SU-DHL-6 (cell line): ENCODE measurements at regions not wholly inside any gene's neighbourhood (a gene's known extent, or its start where the extent isn't known, plus 50 kb on each side); places are given as distances from the start of the nearest gene placed in this dataset.

Source experiments
- H2AFZ ChIP-seq: fragments of 200-600 bp; sonication (generic); 2 replicates; pipeline ENCODE4 v1.6.1; 2014; ENCODE audit warnings: low read depth, mild to moderate bottlenecking, moderate library complexity, mixed read lengths, antibody characterized with exemption, low read length; ENCODE audit not compliant: severe bottlenecking
- H3F3A ChIP-seq: fragments of 200-600 bp; shearing (Covaris generic); 2 replicates; pipeline ENCODE4 v1.6.0; 2016; ENCODE audit warnings: antibody characterized with exemption, mild to moderate bottlenecking; ENCODE audit not compliant: insufficient read depth
- H3K27ac ChIP-seq: fragments of 200-600 bp; sonication (generic); 2 replicates; pipeline ENCODE4 v1.5.1; 2016; ENCODE audit warnings: low read depth, mild to moderate bottlenecking, low read length, moderate library complexity, mixed read lengths
- H3K27me3 ChIP-seq: fragments of 200-600 bp; sonication (generic), shearing (Covaris generic); 2 replicates; pipeline ENCODE4 v1.6.0; 2014; ENCODE audit warnings: mild to moderate bottlenecking, low read length
- H3K36me3 ChIP-seq: fragments of 200-600 bp; sonication (generic); 2 replicates; pipeline ENCODE4 v1.6.1; 2014; ENCODE audit warnings: mild to moderate bottlenecking, low read length, mixed read lengths
- H3K4me2 ChIP-seq: fragments of 300-600, 200-600 bp; shearing (Covaris generic), sonication (generic); 2 replicates; pipeline ENCODE4 v1.6.0; 2014; ENCODE audit warnings: low read length, low read depth, mild to moderate bottlenecking; ENCODE audit not compliant: poor library complexity, severe bottlenecking
- H3K4me3 ChIP-seq: fragments of 200-600 bp; sonication (generic); 2 replicates; pipeline ENCODE4 v1.5.1; 2014; ENCODE audit warnings: antibody characterized with exemption, low read length, mild to moderate bottlenecking, mixed read lengths; ENCODE audit not compliant: insufficient read depth, poor library complexity, severe bottlenecking
- H3K79me2 ChIP-seq: fragments of 200-600 bp; sonication (generic); 2 replicates; pipeline ENCODE4 v1.6.1; 2014; ENCODE audit warnings: mild to moderate bottlenecking, low read length, moderate library complexity; ENCODE audit not compliant: insufficient read depth
- H3K9ac ChIP-seq: fragments of 200-600 bp; sonication (generic); 2 replicates; pipeline ENCODE4 v1.7.0; 2014; ENCODE audit warnings: mild to moderate bottlenecking, low read length
- H3K9me2 ChIP-seq: fragments of 200-600 bp; sonication (generic); replicated peaks from 2 replicates; pipeline ENCODE4 v1.6.1; 2014; ENCODE audit warnings: low read length; ENCODE audit not compliant: insufficient read depth
- H3K9me3 ChIP-seq: fragments of 200-600 bp; sonication (generic); 2 replicates; pipeline ENCODE4 v1.6.1; 2014; ENCODE audit warnings: low read length, mixed read lengths; ENCODE audit not compliant: insufficient read depth
- H4K20me1 ChIP-seq: fragments of 200-600 bp; sonication (generic); 2 replicates; pipeline ENCODE4 v1.6.1; 2014; ENCODE audit warnings: low read depth, mild to moderate bottlenecking, antibody characterized with exemption, low read length, moderate library complexity, mixed read lengths
- CTCF ChIP-seq: fragments of 200-600 bp; sonication (generic); IDR thresholded peaks from one replicate; pipeline ENCODE4 v1.5.1; 2017; ENCODE audit warnings: antibody characterized with exemption, mild to moderate bottlenecking, low read length, moderate library complexity; ENCODE audit not compliant: insufficient read depth, poor library complexity, severe bottlenecking
- EZH2phosphoT487 ChIP-seq: fragments of 200-600 bp; sonication (generic), shearing (Covaris generic); conservative IDR thresholded peaks from 2 replicates; pipeline ENCODE4 v1.6.1; 2018; ENCODE audit warnings: mild to moderate bottlenecking, antibody characterized with exemption, low read length, moderate library complexity, mixed read lengths

GRCh38 chr5:96067894-96068614 is 106.4 kb upstream of the ELL2 start:
- Histone ChIP-seq H4K20me1 (no peaks in the 10 kb centered on the region), H3K4me2 (no peak overlapping the region), H3K9me2 (no peaks in the 10 kb centered on the region), H3F3A (no peaks in the 10 kb centered on the region), H3K4me3 (no peak overlapping the region), H3K79me2 (no peaks in the 10 kb centered on the region), H3K36me3 (no peaks in the 10 kb centered on the region), H3K9ac (no peak overlapping the region), H3K27ac (no peak overlapping the region), H3K27me3 (no peaks in the 10 kb centered on the region), H3K9me3 (no peaks in the 10 kb centered on the region), H2AFZ (no peak overlapping the region)
- no peak for TF ChIP-seq EZH2phosphoT487
- no peak for TF ChIP-seq CTCF

GRCh38 chr5:96067251-96067650 is 105.6 kb upstream of the ELL2 start:
- H3K79me2 ChIP-seq = no peaks in the 10 kb centered on the region
- no peak for TF ChIP-seq EZH2phosphoT487
- no peak for TF ChIP-seq CTCF

GRCh38 chr5:96066386-96066719 is 104.7 kb upstream of the ELL2 start:
- Histone ChIP-seq H3K27me3 (no peaks in the 10 kb centered on the region), H3K4me3 (no peak overlapping the region), H3K9me3 (no peaks in the 10 kb centered on the region), H3K27ac (no peak overlapping the region), H2AFZ (no peak overlapping the region), H4K20me1 (no peaks in the 10 kb centered on the region), H3K9ac (no peak overlapping the region), H3K36me3 (no peaks in the 10 kb centered on the region), H3K9me2 (no peaks in the 10 kb centered on the region), H3F3A (no peaks in the 10 kb centered on the region), H3K79me2 (no peaks in the 10 kb centered on the region), H3K4me2 (no peak overlapping the region)
- TF ChIP-seq EZH2phosphoT487 = no peak
- TF ChIP-seq CTCF = no peak

More at GRCh38 chr5:96067251-96067650, 105.6 kb upstream of the ELL2 start:
- Histone ChIP-seq H3F3A (no peaks in the 10 kb centered on the region), H4K20me1 (no peaks in the 10 kb centered on the region), H3K27ac (no peak overlapping the region), H3K4me2 (no peak overlapping the region), H2AFZ (no peak overlapping the region), H3K27me3 (no peaks in the 10 kb centered on the region), H3K9ac (no peak overlapping the region), H3K9me3 (no peaks in the 10 kb centered on the region), H3K4me3 (no peak overlapping the region), H3K36me3 (no peaks in the 10 kb centered on the region), H3K9me2 (no peaks in the 10 kb centered on the region)
